ENCODE measurements at regions not wholly inside any gene's neighbourhood (a gene's known extent, or its start where the extent isn't known, plus 50 kb on each side); places are given as distances from the start of the nearest gene placed in this dataset.

DNA sequence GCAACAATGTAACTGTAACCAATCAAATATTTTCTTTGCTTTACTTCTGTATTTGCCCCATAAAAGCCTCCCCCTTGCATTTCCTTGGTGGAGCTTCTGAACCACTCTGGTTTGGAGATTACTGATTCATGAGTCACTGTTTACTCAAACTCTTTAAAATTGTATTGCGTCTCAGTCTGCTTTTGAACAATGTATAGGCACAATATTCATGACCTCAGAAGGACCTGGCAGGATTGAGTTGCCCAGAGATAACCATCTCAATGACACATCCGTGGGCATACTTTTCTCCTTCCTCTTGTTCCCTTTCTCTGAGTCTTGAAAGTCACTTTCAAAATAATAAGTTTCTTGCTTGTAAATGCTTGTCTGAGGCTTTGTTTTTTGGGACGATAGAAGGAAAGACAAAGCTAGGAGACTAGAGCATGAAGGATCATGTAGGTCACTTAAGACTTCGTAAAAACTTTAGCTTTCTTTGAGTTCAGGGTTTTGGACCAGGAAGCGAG is 57.1 kb upstream of the POU1F1 start:
- H3K4me3 ChIP-seq (ENCODE audit: low read depth, low read length, poor library complexity, severe bottlenecking) = no peak overlapping the region
- CTCF ChIA-PET = no interaction called here
- no peak for TF ChIP-seq CTCF (conservative IDR thresholded peaks at IDR 0.05; ENCODE audit: low read depth, low read length)
- TF ChIP-seq EZH2 (IDR thresholded peaks at IDR 0.05; ENCODE audit: borderline replicate concordance, low read depth, low read length, poor library complexity, severe bottlenecking) = no peak
- no TSS peak for BruUV-seq (replicated peaks)
- H3K4me1 ChIP-seq (ENCODE audit: insufficient read depth, low read length, poor library complexity, severe bottlenecking) = no peaks in the 10 kb centered on the region
- H3K36me3 ChIP-seq (ENCODE audit: insufficient read depth, low read length, poor library complexity, severe bottlenecking) = no peaks in the 10 kb centered on the region
- POLR2A ChIA-PET (ENCODE audit: low non-redundant PET) = interaction anchor here (0.6 kb wide), 1 partner anchor 745 kb away, joined by 3 read pairs; no protein-coding TSS in a partner anchor
- H3K27ac ChIP-seq (ENCODE audit: low read depth, low read length, poor library complexity, severe bottlenecking) = no peak overlapping the region
- H3K9me3 ChIP-seq (ENCODE audit: low read depth, low read length, poor library complexity, severe bottlenecking) = no peaks in the 10 kb centered on the region
- intact Hi-C loops (cut with micrococcal nuclease; ENCODE audit: unreplicated experiment) = no loop called here
- H3K27me3 ChIP-seq (replicated peaks; ENCODE audit: insufficient read depth, low read depth, low read length, poor library complexity) = no peaks in the 10 kb centered on the region
- DNase-seq (ENCODE audit: low spot score) = peak; percentile 59

- no TSS peak for BruUV-seq (replicated peaks)
- Histone ChIP-seq H3K4me1 (ENCODE audit: insufficient read depth, low read length, poor library complexity, severe bottlenecking) (no peaks in the 10 kb centered on the region), H3K27me3 (replicated peaks; ENCODE audit: insufficient read depth, low read depth, low read length, poor library complexity) (no peaks in the 10 kb centered on the region), H3K36me3 (ENCODE audit: insufficient read depth, low read length, poor library complexity, severe bottlenecking) (no peaks in the 10 kb centered on the region), H3K9me3 (ENCODE audit: low read depth, low read length, poor library complexity, severe bottlenecking) (no peaks in the 10 kb centered on the region), H3K27ac (ENCODE audit: low read depth, low read length, poor library complexity, severe bottlenecking) (no peak overlapping the region), H3K4me3 (ENCODE audit: low read depth, low read length, poor library complexity, severe bottlenecking) (no peak overlapping the region)
- TF ChIP-seq EZH2 (IDR thresholded peaks at IDR 0.05; ENCODE audit: borderline replicate concordance, low read depth, low read length, poor library complexity, severe bottlenecking) (no peak), CTCF (conservative IDR thresholded peaks at IDR 0.05; ENCODE audit: low read depth, low read length) (no peak)
- ChIA-PET POLR2A (ENCODE audit: low non-redundant PET) (interaction anchor here (0.6 kb wide), 1 partner anchor 746 kb away, joined by 3 read pairs; no protein-coding TSS in a partner anchor), CTCF (no interaction called here)
- intact Hi-C loops (cut with micrococcal nuclease; ENCODE audit: unreplicated experiment) = no loop called here
- DNase-seq (ENCODE audit: low spot score) = no peak
Measured at GRCh38 chr3:87332789-87333188, 56.4 kb upstream of the POU1F1 start.

- CTCF ChIA-PET = no interaction called here
- POLR2A ChIA-PET (ENCODE audit: low non-redundant PET) = no interaction called here
- no peak for TF ChIP-seq EZH2 (IDR thresholded peaks at IDR 0.05; ENCODE audit: borderline replicate concordance, low read depth, low read length, poor library complexity, severe bottlenecking)
- TF ChIP-seq CTCF (conservative IDR thresholded peaks at IDR 0.05; ENCODE audit: low read depth, low read length) = no peak
- Histone ChIP-seq H3K27me3 (replicated peaks; ENCODE audit: insufficient read depth, low read depth, low read length, poor library complexity) (no peaks in the 10 kb centered on the region), H3K4me3 (ENCODE audit: low read depth, low read length, poor library complexity, severe bottlenecking) (no peak overlapping the region), H3K4me1 (ENCODE audit: insufficient read depth, low read length, poor library complexity, severe bottlenecking) (no peaks in the 10 kb centered on the region), H3K27ac (ENCODE audit: low read depth, low read length, poor library complexity, severe bottlenecking) (no peak overlapping the region), H3K36me3 (ENCODE audit: insufficient read depth, low read length, poor library complexity, severe bottlenecking) (no peaks in the 10 kb centered on the region), H3K9me3 (ENCODE audit: low read depth, low read length, poor library complexity, severe bottlenecking) (no peaks in the 10 kb centered on the region)
- intact Hi-C loops (cut with micrococcal nuclease; ENCODE audit: unreplicated experiment) = no loop called here
- BruUV-seq (replicated peaks) = no TSS peak
- DNase-seq (ENCODE audit: low spot score) = no peak
Measured at GRCh38 chr3:87329065-87329464, 52.7 kb upstream of the POU1F1 start.
